GF-D8 (cell line): ENCODE measurements at regions not wholly inside any gene's neighbourhood (a gene's known extent, or its start where the extent isn't known, plus 50 kb on each side); places are given as distances from the start of the nearest gene placed in this dataset.

Source experiments
- DNase-seq: peaks from one replicate; lab custom pipeline; 2025; lab: John Stamatoyannopoulos, UW

DNA sequence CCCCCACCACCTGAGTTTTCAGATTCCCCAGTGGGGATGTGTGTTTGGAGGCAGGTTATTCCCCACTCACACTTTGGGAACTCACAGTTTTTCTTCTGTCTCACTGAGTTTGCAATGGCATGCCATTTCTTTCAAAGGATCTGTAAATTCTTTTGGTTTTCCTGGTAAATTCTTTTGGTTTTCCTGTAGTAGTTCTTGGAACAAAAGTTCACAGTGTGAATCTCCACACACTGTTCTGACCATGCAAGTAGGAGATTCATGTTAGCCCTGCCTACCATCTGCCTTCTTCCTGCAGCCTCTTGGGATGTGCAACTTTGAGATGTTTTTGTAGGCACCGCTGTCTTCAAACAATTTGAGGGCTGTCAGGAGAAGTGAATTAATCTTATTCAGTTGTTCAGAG, 165.6 kb upstream of the OGFRL1 start:
- no peak for DNase-seq

- DNase-seq, result no peak
Observed at GRCh38 chr6:71124340-71124739, 164.3 kb upstream of the OGFRL1 start.

GRCh38 chr6:71125216-71125615, 163.4 kb upstream of the OGFRL1 start:
- DNase-seq, result no peak

- no peak for DNase-seq
Observed at GRCh38 chr6:71126506-71126905, 162.1 kb upstream of the OGFRL1 start.

DNA sequence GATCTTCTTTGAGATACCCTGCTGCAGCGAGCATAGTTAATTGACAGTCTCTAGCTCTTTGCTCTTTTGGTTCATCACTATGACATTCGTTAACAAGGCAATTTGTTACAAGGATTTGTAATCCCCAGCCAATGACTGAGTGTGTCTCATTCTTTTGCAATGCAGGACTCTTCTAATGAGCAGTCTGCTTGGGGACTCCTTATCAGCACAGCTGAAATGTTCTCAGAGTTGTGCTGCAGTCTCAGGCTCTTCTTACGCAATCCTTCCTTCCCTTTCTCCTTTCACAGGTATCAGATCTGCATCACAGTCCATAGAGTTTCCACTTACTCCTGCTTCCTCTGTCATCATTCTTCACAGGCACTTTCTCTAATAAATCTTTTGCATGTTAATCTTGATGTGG, 161.2 kb upstream of the OGFRL1 start:
- DNase-seq, result no peak

GRCh38 chr6:71130277-71130676, 158.3 kb upstream of the OGFRL1 start:
- no peak for DNase-seq

- no peak for DNase-seq
Observed at GRCh38 chr6:71134929-71135642, 153.5 kb upstream of the OGFRL1 start.

GRCh38 chr6:71137973-71138372, 150.6 kb upstream of the OGFRL1 start:
- DNase-seq, result no peak

DNA sequence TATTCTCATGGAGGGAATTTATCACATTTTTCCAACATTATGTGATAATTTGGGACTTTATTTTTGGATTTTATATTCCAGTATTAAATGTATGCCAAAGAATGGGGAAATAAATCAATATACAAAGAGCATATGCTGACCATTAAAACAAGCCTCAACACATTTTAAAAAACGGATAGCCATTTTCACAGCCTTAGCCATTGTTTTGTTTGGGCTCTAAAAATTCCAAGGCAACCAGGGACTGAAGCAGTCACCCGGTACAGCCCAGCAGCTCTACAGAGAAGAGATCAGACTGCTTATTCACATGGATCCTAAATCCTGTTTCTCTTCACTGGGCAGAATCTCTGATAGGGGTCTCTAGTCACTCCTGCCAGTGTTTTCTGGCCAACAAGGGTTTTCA, 150.2 kb upstream of the OGFRL1 start:
- DNase-seq, result no peak

- DNase-seq, result no peak
Observed at GRCh38 chr6:71139249-71139648, 149.4 kb upstream of the OGFRL1 start.

DNA sequence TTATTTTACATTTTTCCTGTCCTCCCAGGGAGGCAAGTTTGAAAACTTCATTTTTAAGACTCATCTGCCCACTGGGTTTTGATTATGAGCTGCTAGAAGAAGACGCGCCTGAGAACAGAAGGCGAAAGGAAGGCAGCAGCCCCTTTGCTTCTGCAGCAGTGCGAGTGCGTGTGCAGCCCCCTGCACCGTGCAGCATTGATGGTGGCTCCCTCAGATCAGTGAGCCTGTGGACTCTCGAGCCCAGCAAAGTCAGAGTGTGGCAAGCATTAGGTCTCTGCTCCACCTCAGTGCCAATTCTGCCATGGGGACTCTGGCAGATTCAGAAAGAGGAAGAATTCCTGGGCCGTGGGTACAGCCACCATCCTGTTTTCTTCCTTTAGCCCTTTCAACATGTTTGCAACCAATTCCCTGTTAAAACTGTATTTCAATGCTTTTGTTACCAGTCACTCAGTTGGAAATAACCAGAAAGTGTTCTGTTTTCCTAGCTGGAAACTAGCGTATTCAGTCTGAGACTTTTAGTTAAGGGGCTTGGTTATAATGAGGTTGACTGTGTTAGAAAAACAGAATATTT, 134.8 kb upstream of the OGFRL1 start:
- no peak for DNase-seq

DNA sequence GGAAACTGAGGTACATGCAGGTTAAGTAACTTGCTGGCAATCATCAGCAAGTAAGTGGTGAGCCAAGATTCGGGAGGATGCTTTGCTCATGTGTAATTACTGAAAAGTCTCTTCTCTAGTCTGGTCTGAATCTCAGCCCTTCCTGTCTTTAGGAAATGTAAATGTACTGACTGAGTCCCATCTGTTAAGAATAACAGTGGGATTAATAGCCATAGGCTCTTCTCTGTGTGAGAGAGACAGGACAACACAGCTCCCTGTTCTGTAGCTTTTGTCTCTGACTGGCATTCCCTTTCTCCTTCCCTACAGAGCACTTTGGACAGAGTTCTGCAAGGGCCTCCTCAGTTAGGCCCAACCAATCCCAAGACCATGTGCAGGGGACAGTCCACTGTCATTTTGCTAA, 131.3 kb upstream of the OGFRL1 start:
- DNase-seq, result no peak

DNA sequence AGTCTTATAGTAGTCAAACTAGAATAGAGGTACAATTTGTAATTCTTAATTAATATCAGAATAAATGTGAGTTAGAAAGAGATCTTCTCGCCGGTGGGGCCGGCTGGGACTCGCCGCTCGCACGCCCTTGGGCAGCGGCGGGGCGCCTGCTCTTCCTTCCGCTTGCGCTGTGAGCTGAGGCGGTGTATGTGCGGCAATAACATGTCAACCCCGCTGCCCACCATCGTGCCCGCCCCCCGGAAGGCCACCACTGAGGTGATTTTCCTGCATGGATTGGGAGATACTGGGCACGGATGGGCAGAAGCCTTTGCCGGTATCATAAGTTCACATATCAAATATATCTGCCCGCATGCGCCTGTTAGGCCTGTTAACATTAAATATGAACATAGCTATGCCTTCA, 123.7 kb upstream of the OGFRL1 start:
- no peak for DNase-seq

GRCh38 chr6:71168233-71168765, 120.3 kb upstream of the OGFRL1 start:
- DNase-seq, result no peak

DNA sequence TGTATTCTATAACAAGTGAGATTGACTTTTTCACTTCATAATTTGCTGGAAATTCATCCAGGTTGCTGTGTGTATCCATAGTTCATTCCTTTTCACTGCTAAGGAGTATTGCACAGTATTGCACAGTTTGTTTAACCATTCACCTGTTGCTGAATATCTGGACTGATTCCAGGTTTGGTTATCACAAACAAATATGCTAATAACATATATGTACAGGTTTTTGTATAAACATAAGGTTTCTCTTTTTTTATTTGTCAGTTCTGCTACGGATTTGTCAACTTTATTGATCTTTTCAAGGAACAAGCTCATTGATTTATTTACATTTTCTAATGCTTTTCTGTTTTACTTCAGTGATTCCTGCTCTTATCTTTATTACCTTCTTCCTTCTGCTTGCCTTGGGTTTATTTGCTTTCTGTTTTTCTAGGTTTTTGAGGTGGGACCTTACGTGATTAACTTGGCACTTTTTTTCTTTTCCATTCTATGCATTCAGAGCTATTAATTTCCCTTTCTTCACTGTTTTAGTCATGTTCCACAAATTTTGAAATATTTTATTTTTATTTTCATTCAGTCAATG, 117.0 kb upstream of the OGFRL1 start:
- DNase-seq, result no peak

DNA sequence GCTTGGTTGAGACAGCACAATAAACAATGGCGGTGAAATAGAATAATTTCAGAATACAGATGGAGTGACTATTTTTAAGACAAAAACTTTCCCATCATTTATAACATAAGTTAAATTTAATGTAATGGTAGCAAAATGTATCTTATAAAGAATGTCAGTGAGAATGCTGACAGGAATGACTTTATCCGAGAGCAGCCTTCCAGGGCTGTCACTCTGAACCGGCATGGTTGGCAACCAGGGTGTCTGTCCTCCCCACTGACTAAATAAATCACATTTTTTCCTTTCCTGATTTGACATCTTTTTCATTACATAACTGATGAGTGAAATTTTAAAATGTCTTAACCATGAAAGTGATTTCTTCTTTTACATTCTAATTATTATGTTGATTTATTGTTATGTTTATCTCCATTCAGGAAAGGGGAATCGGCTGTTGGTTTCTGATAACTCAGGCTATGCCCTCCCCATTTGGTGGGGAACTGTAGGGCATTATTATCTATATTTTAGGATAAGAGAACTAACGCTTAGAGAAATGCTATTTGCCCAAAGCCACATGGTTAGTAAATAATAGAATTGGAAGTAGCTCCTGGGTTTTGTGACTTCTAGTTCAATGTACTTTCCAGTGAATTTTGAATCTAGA, 109.2 kb upstream of the OGFRL1 start:
- DNase-seq, result no peak

- DNase-seq, result no peak
Observed at GRCh38 chr6:71181565-71181964, 107.0 kb upstream of the OGFRL1 start.

DNA sequence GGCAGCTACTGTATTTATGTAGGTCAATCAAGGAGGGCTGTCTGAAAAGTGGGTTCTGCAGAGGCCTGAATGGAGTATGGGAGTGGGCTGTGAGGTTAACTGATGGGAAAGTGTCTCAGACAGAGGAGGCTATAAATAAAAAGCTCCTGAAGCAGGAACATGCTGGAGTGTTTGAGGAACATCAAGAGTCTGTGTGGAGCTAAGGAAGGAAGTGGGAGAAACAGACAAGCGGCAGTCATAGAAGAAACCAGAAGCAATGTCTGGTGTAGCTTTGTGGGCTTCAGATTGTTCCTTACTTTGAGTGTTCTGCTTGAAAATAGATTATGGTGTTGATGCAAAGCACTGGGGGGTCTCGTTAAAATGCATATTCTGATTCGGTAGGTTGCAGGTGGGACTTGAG, 101.5 kb upstream of the OGFRL1 start:
- no peak for DNase-seq

DNA sequence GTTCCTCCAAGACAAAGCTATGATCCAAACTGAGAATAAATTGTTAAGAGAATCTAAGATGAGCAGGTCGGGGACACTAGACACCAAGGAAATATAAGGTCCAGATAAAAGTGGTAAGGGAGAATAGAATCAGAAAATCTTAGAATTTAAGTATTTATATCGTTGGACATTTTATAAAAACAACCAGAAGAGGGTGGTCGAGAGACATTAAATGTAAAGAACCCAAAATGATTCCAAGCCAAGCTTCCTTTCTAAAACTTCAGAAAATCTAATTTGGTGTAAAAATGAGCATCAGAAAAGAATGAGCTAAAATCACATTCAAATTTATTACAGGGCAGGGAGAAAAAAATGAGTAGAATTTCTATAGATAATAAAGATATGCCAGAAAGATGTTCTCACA, 97.8 kb upstream of the OGFRL1 start:
- DNase-seq, result no peak

- DNase-seq, result no peak
Observed at GRCh38 chr6:71194724-71195123, 93.9 kb upstream of the OGFRL1 start.

DNA sequence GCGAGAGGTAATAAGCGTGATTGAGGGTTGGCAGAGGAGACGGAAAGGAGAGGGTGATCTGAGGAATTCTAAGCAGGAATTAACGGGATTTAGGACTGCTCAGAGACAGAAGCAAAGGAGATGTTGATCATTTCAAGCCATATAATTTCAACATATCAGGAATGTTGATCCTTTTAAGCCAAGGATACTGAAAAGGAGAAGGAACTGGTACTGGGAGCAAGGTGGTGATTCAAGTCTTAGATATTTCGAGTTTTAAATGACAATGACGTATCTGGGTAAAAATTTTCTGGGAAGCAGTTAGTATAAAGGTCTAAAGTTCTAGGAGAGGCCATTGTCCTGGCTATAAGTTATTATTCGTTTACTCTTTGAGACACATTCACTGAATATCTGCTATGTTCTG, 91.3 kb upstream of the OGFRL1 start:
- no peak for DNase-seq

DNA sequence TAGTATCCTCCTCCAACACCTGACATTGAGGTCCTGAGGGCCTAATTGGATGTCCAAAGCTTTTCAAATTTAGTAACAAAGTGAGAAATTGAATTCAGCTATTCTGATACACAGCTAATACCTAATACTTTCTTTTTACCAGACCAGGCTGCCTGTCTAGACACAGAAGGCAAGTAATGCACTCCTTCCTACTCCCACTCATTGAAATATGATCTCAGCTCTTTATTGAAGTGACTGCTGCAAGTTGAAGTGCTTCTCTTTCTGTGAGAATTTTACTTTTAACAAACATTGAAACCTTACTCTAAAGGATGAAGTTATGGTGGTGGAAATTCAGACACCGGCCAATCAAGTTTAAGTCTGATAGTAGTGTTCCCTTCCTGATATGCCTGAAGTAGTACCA, 90.8 kb upstream of the OGFRL1 start:
- no peak for DNase-seq

GRCh38 chr6:71198908-71199307, 89.7 kb upstream of the OGFRL1 start:
- DNase-seq, result no peak
